Coronary artery (tissue), 2 donors: ENCODE measurements at regions not wholly inside any gene's neighbourhood (a gene's known extent, or its start where the extent isn't known, plus 50 kb on each side); places are given as distances from the start of the nearest gene placed in this dataset.

ENCODE experiments used
- DNase-seq: peaks from one replicate; pipeline ENCODE4 v3.0.0-alpha.2; 2017; ENCODE audit warnings: low spot score
- H3K27ac ChIP-seq, 2 donors: fragments of 200-600 bp; sonication (generic); one replicate each; pipeline ENCODE4 v1.5.1; 2016 to 2019
- H3K4me3 ChIP-seq: fragments of 200-600 bp; sonication (generic); 2 replicates; pipeline ENCODE4 v1.5.1; 2016; ENCODE audit warnings: mild to moderate bottlenecking, moderate library complexity
- CTCF ChIP-seq: fragments of 200-600 bp; sonication (generic); IDR thresholded peaks from one replicate; pipeline ENCODE4 v1.5.1; 2019; ENCODE audit warnings: antibody characterized with exemption

GRCh38 chr17:5740937-5741336, 156.6 kb upstream of the NLRP1 start:
- no peak for TF ChIP-seq CTCF
- no peak for DNase-seq
- Histone ChIP-seq H3K27ac (no peak overlapping the region), H3K4me3 (no peak overlapping the region)

GRCh38 chr17:5741810-5742209, 157.5 kb upstream of the NLRP1 start:
- no peak for DNase-seq
- Histone ChIP-seq H3K4me3 (no peak overlapping the region), H3K27ac (no peak overlapping the region)
- no peak for TF ChIP-seq CTCF

- Histone ChIP-seq H3K27ac (no peak overlapping the region), H3K4me3 (no peak overlapping the region)
- no peak for DNase-seq
- no peak for TF ChIP-seq CTCF
Measured at GRCh38 chr17:5745111-5745813, 161.0 kb upstream of the NLRP1 start.

- DNase-seq: no peak
- TF ChIP-seq CTCF: no peak
- H3K4me3 ChIP-seq: no peak overlapping the region
- no peak overlapping the region for H3K27ac ChIP-seq
Measured at GRCh38 chr17:5747276-5747675, 163.0 kb upstream of the NLRP1 start.

GRCh38 chr17:5747964-5748363, 163.7 kb upstream of the NLRP1 start:
- no peak for TF ChIP-seq CTCF
- Histone ChIP-seq H3K4me3 (no peak overlapping the region), H3K27ac (no peak overlapping the region)
- no peak for DNase-seq

- H3K4me3 ChIP-seq: no peak overlapping the region
- no peak overlapping the region for H3K27ac ChIP-seq
- TF ChIP-seq CTCF: no peak
- no peak for DNase-seq
Measured at GRCh38 chr17:5753421-5753820, 169.1 kb upstream of the NLRP1 start.

GRCh38 chr17:5757314-5757907, 173.1 kb upstream of the NLRP1 start:
- no peak for TF ChIP-seq CTCF
- no peak overlapping the region for H3K4me3 ChIP-seq
- no peak overlapping the region for H3K27ac ChIP-seq
- DNase-seq: no peak
